Neural crest cell (in vitro differentiated cells): ENCODE measurements at regions not wholly inside any gene's neighbourhood (a gene's known extent, or its start where the extent isn't known, plus 50 kb on each side); places are given as distances from the start of the nearest gene placed in this dataset.

Experiments
- DNase-seq: peaks from one replicate; pipeline ENCODE4 v3.0.0; 2021; ENCODE audit warnings: low read depth, mixed read lengths, low spot score
- H3K27ac Mint-ChIP-seq: one replicate; pipeline ENCODE4 v1.8.0; 2021; ENCODE audit warnings: mild to moderate bottlenecking, mixed read lengths; ENCODE audit not compliant: unreplicated experiment
- H3K27me3 Mint-ChIP-seq: 2 replicates; pipeline ENCODE4 v1.8.0; 2021; ENCODE audit warnings: low read depth, mild to moderate bottlenecking, mixed read lengths
- H3K36me3 Mint-ChIP-seq: 2 replicates; pipeline ENCODE4 v1.8.0; 2021; ENCODE audit warnings: low read depth, mild to moderate bottlenecking, mixed read lengths
- H3K4me1 Mint-ChIP-seq: 2 replicates; pipeline ENCODE4 v1.8.0; 2021; ENCODE audit warnings: mixed read lengths
- H3K4me3 Mint-ChIP-seq: one replicate; pipeline ENCODE4 v1.8.0; 2021; ENCODE audit warnings: mild to moderate bottlenecking, mixed read lengths
- H3K9me3 Mint-ChIP-seq: 2 replicates; pipeline ENCODE4 v1.8.0; 2021; ENCODE audit warnings: mixed read lengths
- TF ChIP-seq, protein P1 (sequence below): fragments of 200-600 bp; sonication (generic); conservative IDR thresholded peaks from 2 replicates; pipeline ENCODE4 v1.5.0; 2021; ENCODE audit warnings: antibody characterized with exemption, mild to moderate bottlenecking

DNA sequence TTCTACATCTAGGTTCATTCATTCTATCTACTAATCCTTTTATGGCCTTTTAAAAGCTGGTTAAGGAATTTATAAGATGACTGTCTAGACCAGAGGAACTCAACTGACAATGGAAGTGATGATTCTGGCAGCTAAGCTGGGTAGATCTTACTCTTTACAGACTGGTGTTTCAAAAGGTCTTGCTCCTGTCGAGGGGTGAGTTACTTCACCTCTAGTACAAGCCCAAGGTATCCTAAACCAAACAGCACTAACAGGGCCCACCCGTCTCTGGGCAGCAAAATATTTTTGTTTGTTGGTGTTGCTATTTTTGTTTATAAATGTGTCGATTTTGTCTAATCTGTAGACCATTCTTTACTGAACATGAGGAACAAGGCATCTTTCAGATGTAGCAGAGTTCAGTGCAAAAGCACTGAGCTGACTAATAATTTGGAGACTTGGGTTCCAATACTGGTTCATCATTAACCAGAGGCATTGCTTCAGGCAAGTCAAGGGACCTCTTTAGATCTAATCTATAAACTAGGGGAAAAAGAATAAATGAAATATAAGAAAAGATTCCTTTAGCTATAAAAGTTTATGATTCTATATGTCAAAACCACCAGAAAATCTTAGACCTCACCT, 90.3 kb upstream of the FRG1 start:
- H3K27ac Mint-ChIP-seq: no peak overlapping the region
- TF ChIP-seq, protein P1, sequence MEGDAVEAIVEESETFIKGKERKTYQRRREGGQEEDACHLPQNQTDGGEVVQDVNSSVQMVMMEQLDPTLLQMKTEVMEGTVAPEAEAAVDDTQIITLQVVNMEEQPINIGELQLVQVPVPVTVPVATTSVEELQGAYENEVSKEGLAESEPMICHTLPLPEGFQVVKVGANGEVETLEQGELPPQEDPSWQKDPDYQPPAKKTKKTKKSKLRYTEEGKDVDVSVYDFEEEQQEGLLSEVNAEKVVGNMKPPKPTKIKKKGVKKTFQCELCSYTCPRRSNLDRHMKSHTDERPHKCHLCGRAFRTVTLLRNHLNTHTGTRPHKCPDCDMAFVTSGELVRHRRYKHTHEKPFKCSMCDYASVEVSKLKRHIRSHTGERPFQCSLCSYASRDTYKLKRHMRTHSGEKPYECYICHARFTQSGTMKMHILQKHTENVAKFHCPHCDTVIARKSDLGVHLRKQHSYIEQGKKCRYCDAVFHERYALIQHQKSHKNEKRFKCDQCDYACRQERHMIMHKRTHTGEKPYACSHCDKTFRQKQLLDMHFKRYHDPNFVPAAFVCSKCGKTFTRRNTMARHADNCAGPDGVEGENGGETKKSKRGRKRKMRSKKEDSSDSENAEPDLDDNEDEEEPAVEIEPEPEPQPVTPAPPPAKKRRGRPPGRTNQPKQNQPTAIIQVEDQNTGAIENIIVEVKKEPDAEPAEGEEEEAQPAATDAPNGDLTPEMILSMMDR: no peak
- no peaks in the 10 kb centered on the region for H3K27me3 Mint-ChIP-seq
- H3K9me3 Mint-ChIP-seq: peaks cover 12% of the 10 kb centered on the region
- peaks cover 6% of the 10 kb centered on the region for H3K36me3 Mint-ChIP-seq
- no peak for DNase-seq
- H3K4me3 Mint-ChIP-seq: no peak overlapping the region
- H3K4me1 Mint-ChIP-seq: no peaks in the 10 kb centered on the region

DNA sequence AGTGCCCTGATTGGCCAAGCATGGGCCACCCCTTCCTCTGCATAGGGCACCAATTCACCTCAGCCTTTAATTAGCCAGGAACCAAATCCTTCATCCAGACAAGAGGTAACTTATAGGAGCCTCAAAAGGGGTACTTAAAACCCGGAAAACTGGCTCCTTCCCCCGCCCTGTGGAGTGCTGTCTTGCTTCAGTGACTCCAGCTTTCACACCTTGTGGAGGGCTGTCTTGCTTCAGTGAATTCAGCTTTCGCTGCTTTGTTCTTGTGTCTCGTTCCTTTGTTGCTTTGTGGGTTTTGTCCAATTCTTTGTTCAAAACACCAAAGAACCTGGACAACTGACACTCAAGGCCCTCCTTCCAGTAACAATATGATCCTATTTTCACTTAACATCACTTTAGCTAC, 82.2 kb upstream of the FRG1 start:
- Mint-ChIP-seq H3K9me3 (peaks cover 6% of the 10 kb centered on the region), H3K27me3 (no peaks in the 10 kb centered on the region), H3K36me3 (peaks cover 6% of the 10 kb centered on the region), H3K4me1 (no peaks in the 10 kb centered on the region), H3K4me3 (no peak overlapping the region), H3K27ac (no peak overlapping the region)
- DNase-seq: no peak
- TF ChIP-seq, protein P1: no peak

DNA sequence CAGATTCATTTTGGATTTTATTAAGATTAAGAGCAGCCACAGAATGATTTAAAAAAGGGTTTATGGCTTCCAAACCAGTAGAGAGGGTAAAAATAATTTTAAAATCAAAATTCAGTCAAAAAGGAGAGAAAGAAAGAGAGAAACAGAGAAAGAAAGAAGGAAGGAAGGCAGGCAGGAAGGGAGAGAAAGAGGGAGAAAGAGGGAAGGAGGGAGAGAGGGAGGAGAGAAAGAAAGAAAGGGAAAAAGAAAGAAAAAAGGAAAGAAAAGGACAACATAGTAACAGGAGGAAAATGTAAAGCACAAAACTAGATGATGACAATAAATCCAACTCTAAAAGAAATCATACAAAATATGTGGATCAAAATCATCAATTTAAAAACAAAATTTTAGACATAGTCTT, 79.6 kb upstream of the FRG1 start:
- H3K9me3 Mint-ChIP-seq: peaks cover 3% of the 10 kb centered on the region
- H3K27ac Mint-ChIP-seq: no peak overlapping the region
- DNase-seq: no peak
- H3K4me3 Mint-ChIP-seq: no peak overlapping the region
- peaks cover 3% of the 10 kb centered on the region for H3K36me3 Mint-ChIP-seq
- TF ChIP-seq, protein P1: no peak
- no peaks in the 10 kb centered on the region for H3K4me1 Mint-ChIP-seq
- no peaks in the 10 kb centered on the region for H3K27me3 Mint-ChIP-seq

DNA sequence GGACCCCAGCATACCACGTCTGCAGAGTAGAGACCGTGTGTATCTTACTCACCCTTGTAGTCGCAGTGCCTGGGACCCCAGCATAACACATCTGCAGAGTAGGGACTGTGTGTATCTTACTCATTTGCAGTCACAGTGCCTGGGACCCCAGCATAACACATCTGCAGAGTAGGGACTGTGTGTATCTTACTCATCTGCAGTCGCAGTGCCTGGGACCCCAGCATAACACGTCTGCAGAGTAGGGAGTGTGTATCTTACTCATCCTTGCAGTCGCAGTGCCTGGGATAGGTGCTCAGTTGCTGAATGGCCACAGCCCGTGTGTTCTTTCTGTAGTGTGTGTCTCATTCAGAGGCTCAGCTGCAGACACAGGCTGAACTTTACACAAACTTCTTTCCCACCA, 71.4 kb upstream of the FRG1 start:
- Mint-ChIP-seq H3K27me3 (no peaks in the 10 kb centered on the region), H3K4me3 (no peak overlapping the region), H3K36me3 (peaks cover 3% of the 10 kb centered on the region), H3K9me3 (peaks cover 13% of the 10 kb centered on the region), H3K4me1 (no peaks in the 10 kb centered on the region), H3K27ac (no peak overlapping the region)
- TF ChIP-seq, protein P1: no peak
- no peak for DNase-seq

DNA sequence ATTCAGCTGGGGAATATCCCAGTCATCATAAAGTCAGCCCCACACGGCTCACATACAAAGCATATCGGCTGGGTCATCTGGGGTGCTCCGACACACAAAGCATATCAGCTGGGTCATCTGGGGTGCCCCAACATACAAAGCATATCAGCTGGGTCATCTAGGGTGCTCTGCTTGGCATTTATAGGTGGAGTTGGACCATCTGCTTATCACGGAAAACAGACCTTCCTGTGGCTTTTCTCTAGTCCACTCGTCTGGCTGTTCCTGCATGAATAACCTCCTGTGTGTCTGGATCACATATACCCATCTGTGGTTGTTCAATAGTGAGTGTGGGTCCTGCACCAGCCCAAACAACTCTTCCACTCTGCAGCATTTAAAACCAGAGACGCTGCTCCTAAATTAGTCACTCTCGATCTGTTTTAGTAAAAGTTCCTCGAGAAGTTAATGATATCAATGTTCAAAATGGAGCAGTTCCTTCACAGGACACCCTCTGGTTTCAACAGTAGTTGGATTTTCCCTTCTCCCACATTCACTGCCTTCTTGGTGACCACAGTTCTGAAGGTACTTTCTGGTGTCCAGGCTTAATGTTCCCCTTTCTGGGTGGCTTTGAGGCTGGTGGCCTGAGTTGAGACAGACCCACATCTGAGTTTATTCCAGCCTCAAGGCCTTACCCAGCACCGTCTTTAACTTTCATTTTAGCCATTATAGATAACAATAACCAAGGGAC, 70.0 kb upstream of the FRG1 start:
- H3K4me1 Mint-ChIP-seq: no peaks in the 10 kb centered on the region
- no peak for DNase-seq
- TF ChIP-seq, protein P1: no peak
- peaks cover 3% of the 10 kb centered on the region for H3K36me3 Mint-ChIP-seq
- H3K9me3 Mint-ChIP-seq: peaks cover 19% of the 10 kb centered on the region
- H3K27me3 Mint-ChIP-seq: no peaks in the 10 kb centered on the region
- peak overlapping the region; percentile 6 for H3K27ac Mint-ChIP-seq
- no peak overlapping the region for H3K4me3 Mint-ChIP-seq
